ENCODE measurements at regions not wholly inside any gene's neighbourhood (a gene's known extent, or its start where the extent isn't known, plus 50 kb on each side); places are given as distances from the start of the nearest gene placed in this dataset.

DNA sequence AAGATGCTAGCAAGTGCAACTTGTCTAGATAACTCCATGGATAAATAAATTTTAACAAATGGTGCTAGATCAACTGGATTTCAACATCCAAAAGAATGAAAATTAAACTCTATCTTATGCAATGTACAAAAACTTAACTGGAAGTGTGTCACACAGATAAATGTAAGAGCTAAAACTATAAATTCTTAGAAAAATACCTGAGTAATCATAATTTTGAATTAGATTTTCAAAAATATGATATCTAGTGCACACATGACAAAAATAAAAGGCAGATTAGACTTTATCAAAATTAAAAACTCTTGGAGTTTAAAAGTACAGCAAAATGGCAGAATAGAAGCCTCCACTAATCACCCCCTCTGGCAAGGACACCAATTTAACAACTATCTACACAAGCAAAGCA, 1791.2 kb upstream of the CDH6 start (continued):
- TF ChIP-seq, protein P1, sequence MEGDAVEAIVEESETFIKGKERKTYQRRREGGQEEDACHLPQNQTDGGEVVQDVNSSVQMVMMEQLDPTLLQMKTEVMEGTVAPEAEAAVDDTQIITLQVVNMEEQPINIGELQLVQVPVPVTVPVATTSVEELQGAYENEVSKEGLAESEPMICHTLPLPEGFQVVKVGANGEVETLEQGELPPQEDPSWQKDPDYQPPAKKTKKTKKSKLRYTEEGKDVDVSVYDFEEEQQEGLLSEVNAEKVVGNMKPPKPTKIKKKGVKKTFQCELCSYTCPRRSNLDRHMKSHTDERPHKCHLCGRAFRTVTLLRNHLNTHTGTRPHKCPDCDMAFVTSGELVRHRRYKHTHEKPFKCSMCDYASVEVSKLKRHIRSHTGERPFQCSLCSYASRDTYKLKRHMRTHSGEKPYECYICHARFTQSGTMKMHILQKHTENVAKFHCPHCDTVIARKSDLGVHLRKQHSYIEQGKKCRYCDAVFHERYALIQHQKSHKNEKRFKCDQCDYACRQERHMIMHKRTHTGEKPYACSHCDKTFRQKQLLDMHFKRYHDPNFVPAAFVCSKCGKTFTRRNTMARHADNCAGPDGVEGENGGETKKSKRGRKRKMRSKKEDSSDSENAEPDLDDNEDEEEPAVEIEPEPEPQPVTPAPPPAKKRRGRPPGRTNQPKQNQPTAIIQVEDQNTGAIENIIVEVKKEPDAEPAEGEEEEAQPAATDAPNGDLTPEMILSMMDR (IDR thresholded peaks at IDR 0.05; ENCODE audit: control extremely low read depth in 1 of 3, insufficient read depth in 1 of 3, low read depth in 1 of 3, low read length in 3 of 3), result no peak
- TF ChIP-seq MAFK (IDR thresholded peaks at IDR 0.05; ENCODE audit: low read depth, low read length) (no peak), EZH2 (IDR thresholded peaks at IDR 0.05; ENCODE audit: low read depth, low read length, severe bottlenecking) (no peak), SP2 (IDR thresholded peaks at IDR 0.05; ENCODE audit: low read length) (no peak), JUND (IDR thresholded peaks at IDR 0.05; ENCODE audit: low read length) (no peak)
- TF ChIP-seq, protein P2, sequence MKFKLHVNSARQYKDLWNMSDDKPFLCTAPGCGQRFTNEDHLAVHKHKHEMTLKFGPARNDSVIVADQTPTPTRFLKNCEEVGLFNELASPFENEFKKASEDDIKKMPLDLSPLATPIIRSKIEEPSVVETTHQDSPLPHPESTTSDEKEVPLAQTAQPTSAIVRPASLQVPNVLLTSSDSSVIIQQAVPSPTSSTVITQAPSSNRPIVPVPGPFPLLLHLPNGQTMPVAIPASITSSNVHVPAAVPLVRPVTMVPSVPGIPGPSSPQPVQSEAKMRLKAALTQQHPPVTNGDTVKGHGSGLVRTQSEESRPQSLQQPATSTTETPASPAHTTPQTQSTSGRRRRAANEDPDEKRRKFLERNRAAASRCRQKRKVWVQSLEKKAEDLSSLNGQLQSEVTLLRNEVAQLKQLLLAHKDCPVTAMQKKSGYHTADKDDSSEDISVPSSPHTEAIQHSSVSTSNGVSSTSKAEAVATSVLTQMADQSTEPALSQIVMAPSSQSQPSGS (IDR thresholded peaks at IDR 0.05; ENCODE audit: low read length), result no peak

Measured in H1 (cell line).